ENCODE measurements at regions not wholly inside any gene's neighbourhood (a gene's known extent, or its start where the extent isn't known, plus 50 kb on each side); places are given as distances from the start of the nearest gene placed in this dataset.

GRCh38 chr2:8030573-8031303, 651.1 kb upstream of the ID2 start:
- peak; percentile 53 for DNase-seq

DNA sequence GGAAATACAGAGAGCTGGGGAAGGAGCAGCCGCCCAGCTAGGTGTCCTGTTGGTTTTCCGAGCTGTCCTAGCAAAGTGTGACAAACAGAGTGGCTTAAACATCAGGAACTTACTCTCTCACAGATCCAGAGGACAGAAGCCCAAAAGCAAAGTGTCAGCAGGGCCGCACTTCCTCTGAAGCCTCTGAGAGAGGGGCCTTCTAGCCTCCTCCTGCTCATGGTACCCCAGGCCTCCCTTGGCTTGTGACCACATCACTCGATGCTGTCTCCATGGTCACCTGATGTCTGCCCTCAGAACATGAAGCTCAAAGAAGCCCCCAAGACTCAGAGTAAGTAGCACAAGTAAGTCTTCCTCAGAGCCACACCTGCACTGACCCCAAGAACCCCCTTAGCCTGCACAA, 650.5 kb upstream of the ID2 start:
- no peak for DNase-seq

DNA sequence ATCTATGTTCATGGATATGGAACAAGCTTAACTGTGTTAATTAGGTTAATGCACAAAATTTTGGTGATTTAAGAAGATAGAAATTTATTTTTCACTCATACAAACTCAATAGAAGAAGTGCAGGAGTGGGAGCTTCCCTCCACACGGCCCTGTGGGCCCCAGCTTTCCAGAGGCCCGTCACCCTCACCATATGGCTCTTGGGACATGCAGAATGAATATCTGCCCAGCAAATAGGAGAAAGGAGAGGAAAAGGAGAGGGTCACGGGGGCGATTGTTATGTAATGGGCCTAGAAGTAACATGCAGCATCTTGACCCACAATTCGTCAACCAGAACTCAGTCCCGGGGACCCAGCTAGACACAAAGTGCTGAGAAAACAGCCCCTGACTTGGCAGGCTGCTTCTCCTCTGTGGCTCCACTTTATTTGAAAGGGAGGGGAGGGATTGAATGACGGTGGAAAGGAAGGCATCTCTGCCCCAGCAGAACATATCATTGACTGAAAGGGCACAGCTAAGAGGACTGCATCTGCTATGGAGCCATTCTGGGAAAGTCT, 648.2 kb upstream of the ID2 start:
- DNase-seq: no peak

- DNase-seq: no peak
Measured at GRCh38 chr2:8036366-8036765, 645.5 kb upstream of the ID2 start.

- no peak for DNase-seq
Measured at GRCh38 chr2:8039732-8040131, 642.1 kb upstream of the ID2 start.

DNA sequence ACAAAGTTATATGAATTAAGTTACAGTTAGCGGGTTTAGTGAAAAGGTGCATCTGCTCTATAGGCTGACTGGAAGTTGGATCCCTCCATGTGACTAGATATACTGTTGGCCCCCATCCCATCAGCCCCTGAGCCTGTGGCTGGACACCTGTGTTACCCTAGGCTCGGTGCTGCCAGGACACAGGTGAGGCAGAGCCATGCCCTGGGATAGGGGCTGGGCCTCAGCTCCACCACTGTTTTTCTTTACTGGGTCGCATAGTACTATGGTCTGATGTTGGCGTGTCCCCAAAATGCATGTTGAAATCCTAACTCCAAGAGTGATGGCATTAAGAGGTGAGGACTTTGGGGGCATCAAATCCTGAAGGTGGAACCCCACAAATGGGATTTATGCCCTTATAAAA, 638.6 kb upstream of the ID2 start:
- no peak for DNase-seq

GRCh38 chr2:8044046-8044594, 637.7 kb upstream of the ID2 start:
- no peak for DNase-seq

DNA sequence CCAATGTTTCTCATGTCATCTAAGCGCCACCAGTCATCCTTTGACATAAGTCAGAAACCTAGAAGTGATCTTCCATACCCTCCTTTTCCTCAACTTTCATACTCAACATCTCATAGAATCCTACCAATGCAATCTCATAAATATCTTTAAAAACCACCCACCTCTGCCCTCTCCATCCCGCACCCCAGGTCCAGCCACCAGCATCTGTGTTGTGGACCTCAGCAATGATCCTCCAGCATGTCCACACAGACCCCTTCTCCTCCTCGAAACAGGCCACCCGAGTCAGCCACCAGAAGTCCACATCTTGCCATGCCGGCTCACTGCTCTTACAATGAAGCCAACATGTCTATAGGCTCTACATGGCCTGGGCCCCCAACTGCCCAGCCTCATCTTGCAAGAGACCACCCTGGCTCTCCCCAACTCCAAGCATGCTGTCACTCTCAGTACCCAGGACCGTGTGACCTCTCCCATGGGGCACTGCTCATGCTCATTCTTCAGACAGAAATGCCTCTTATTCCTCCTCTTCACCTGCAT, 636.7 kb upstream of the ID2 start:
- no peak for DNase-seq

GRCh38 chr2:8046849-8047248, 635.0 kb upstream of the ID2 start:
- no peak for DNase-seq

GRCh38 chr2:8049176-8049575, 632.7 kb upstream of the ID2 start:
- DNase-seq: no peak

- DNase-seq: no peak
Measured at GRCh38 chr2:8049851-8050571, 631.8 kb upstream of the ID2 start.

DNA sequence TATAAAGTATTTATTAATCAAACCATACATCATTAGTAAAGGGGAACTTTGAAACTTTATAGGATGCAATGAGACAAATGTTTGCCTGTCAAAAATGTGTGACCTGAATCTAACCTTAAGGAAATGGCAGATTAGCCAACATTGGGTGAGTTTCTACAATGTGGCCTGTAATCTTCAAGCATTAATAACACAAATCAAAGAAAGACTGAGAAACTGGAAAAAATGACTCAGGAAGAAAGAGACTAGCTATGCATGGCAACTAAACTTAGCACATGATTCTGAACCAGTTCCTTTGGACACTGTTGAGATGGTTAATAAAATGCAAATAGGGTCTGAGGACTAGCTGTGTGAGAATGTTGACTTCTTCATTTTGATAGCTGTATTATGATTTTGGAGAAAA, 628.6 kb upstream of the ID2 start:
- no peak for DNase-seq

DNA sequence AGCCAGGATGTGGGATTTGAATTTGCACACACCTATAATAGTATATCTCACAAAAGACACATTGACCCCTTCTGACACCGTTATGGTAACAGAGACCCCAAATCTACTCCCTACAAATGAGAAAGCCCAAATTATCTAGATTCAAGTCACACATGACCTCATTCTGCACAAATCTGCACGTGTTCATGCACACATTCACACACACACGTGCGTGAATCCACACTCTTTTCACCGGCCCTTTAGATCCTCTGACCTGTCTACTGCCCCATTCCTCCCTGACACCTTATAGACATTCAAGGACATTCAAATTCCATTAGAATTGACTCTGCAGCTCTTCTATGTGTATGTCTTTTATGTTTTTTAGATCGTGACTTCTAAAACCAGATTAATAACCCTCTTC, 627.8 kb upstream of the ID2 start:
- DNase-seq: no peak

DNA sequence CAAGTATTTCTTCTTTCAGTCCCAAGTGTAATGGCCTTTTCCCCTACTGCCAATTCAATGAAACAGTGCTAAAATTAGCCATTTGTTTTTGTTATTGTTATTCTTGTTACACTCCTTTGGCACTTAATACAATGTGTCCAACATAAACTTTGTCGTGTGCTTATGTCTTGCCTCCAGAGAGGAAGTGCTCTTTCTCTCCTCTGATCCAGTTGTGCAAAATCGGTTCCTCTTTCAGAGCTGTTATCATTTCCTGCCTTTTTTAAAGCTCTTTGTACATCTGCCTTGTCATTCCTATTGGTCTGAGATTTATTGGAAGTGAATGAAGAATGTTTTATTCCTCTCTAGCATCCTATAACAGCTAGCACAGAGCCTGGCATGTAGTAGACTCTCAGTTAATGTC, 623.2 kb upstream of the ID2 start:
- no peak for DNase-seq

- no peak for DNase-seq
Measured at GRCh38 chr2:8059255-8059654, 622.6 kb upstream of the ID2 start.

DNA sequence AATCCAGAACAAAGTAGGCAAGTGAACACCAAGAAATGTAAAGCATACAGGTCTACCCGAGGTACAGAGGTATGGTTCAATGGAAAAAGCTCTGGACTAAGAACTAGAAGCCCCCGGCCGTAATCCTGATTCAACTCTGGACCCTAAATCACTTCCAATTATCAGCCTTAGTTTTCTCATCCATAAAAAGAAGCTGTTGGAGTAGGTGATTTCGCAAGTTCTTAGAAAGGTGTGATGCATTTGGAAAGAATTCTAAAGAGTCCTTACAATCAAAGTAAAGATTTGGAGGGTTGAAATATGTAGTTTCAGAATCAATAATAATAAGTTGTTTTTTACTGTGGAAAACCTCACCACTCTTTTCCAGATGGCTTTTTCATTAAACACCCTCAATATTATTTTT, 622.1 kb upstream of the ID2 start:
- no peak for DNase-seq

DNA sequence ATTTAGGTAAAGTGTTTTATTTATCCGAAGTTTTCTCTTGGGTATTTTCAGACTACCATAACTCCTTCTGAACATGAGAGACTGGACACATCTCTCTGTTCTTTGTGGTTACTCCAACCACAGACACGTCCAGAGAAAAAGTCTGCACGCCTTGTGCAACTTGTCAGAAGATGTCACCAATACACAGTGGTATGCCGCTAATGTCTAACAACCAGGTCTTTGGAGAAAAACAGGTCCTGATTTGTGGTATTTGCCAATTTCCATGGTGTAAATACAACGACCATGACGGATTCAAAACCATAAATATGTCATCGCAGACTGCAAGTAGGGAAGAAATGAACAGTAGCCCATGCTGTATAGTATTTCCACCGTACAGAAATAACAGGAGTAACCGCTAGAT, 620.6 kb upstream of the ID2 start:
- DNase-seq: no peak

DNA sequence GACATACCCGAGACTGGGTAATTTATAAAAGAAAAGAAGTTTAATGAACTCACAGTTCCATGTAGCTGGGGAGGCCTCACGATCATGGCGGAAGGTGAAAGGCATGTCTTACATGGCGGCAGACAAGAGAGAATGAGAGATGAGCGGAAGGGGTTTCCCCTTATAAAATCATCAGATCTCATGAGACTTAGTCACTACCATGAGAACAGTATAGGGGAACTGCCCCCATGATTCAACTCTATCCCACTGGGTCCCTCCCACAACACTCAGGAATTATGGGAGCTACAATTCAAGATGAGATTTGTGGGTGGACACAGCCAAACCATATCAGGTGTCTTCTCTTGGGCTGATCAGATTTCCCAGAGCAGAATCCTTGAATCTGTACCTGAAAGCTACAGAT, 617.3 kb upstream of the ID2 start:
- DNase-seq: no peak

GRCh38 chr2:8065191-8065590, 616.7 kb upstream of the ID2 start:
- DNase-seq: no peak

DNA sequence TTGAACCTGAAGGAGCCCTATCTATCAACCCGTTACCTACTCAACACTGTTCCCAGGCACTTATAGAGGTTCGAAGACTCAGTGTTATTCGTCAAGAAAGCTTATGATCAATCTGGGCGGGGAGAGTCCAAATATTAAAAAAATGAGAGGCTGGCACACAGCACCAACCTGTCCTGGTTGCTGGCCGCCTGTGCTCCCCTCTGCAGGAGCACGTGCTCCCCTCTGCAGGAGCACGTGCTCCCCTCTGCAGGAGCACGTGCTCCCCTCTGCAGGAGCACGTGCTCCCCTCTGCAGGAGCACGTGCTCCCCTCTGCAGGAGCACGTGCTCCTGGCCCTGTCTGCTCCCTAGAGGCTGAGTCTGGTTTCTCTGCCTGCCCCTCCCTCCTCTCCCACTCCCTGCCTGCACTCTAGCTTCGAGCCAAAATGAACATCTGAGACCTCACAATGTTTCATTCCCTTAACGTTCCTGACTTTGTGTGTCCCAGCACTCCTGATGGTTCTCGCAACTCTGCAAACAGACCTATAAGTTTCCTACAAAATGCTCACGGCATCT, 614.0 kb upstream of the ID2 start:
- no peak for DNase-seq

DNA sequence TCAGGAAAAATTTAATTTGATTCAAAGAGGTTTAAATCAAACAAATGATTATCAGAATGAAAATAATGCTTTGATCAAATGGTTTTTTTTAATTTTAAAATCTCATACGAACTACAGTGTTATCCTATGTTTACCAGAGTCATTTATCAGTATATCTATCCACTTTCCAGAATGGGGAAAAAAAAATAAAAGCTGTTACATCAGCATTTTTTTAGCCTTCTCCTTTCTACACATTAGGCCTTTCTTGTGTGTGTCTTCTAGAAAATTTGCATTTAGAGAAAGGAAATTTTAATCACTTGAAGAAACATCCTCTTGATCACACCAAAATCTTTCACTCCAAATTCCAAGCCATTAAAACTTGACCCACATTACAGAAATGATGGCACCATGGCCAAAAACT, 608.9 kb upstream of the ID2 start:
- DNase-seq: no peak

GRCh38 chr2:8073916-8074315, 607.9 kb upstream of the ID2 start:
- DNase-seq: no peak

GRCh38 chr2:8076448-8077342, 605.2 kb upstream of the ID2 start:
- DNase-seq: no peak
